Psoas muscle (tissue), 7 donors: ENCODE measurements at regions not wholly inside any gene's neighbourhood (a gene's known extent, or its start where the extent isn't known, plus 50 kb on each side); places are given as distances from the start of the nearest gene placed in this dataset.
"Not testable (repeated sequence)": the region's sequence is repeated elsewhere in the genome, so short reads cannot be mapped to it uniquely, and the experiment has no call there.

Experiments
- ATAC-seq, 4 donors: fragments of 200-7000 bp; cut with Tn5 transposase; one replicate each; pipeline ENCODE4 v1.9.1; 2020; ENCODE audit warnings: moderate library complexity in 3 of 4, mild to moderate bottlenecking in 2 of 4
- DNase-seq, 2 donors: peaks; one replicate each; pipeline ENCODE4 v3.0.0-alpha.2; 2020
- H3K27ac ChIP-seq: fragments of 200-600 bp; one replicate; pipeline ENCODE4 v1.8.0; 2022
- H3K27me3 ChIP-seq, 3 donors: fragments of 200-600 bp in 1 of 3; one replicate each; pipeline versions ENCODE4 v1.6.1 to v1.8.0; 2013 to 2022; ENCODE audit warnings: low read length in 2 of 3, mild to moderate bottlenecking in 2 of 3, moderate library complexity in 1 of 3; ENCODE audit not compliant: insufficient read depth in 3 of 3
- H3K36me3 ChIP-seq, 2 donors: fragments of 200-600 bp in 1 of 2; one replicate each; pipeline versions ENCODE4 v1.6.1 to v1.8.0; 2013 to 2022; ENCODE audit warnings: low read depth in 1 of 2, mild to moderate bottlenecking in 1 of 2, moderate library complexity in 1 of 2; ENCODE audit not compliant: insufficient read depth in 1 of 2
- H3K4me1 ChIP-seq: fragments of 200-600 bp; one replicate; pipeline ENCODE4 v1.8.0; 2022
- H3K4me3 ChIP-seq: fragments of 200-600 bp; one replicate; pipeline ENCODE4 v1.8.0; 2022; ENCODE audit warnings: mild to moderate bottlenecking
- H3K9me3 ChIP-seq: fragments of 200-600 bp; one replicate; pipeline ENCODE4 v1.8.0; 2022
- CTCF ChIP-seq: fragments of 200-600 bp; IDR thresholded peaks from one replicate; pipeline ENCODE4 v1.8.0; 2022; ENCODE audit warnings: antibody characterized with exemption
- WGBS, 3 donors: extraction: QIAGEN DNeasy Blood & Tissue Kit; methylation state at CpG; one replicate each; pipeline versions ENCODE4 v1.1.6 to v1.1.7; 2013; 5-methylcytosine and 5-hydroxymethylcytosine counted together
- intact Hi-C, 2 donors: fragments of 100-400 bp; cut with DNase I; formaldehyde crosslinking; loops; one replicate each; pipeline versions ENCODE4 v1.11.0 to v1.14.2; 2022
- donor health status: healthy with polysubstance abuse.
- donor health status: DM: no; HTN: no; CAD: no; lungs with moderate emphysema.
- donor health status: Bipolar disorder and iron deficiency.
- donor health status: healthy.
- donor health status: DM: yes; HTN: yes; CAD: no.
- donor health status: DM: no; HTN: no; CAD: no.
- donor health status: DM: yes; HTN: yes; CAD: no.

- H3K4me3 ChIP-seq = no peak overlapping the region
- no peaks in the 10 kb centered on the region for H3K4me1 ChIP-seq
- no peaks in the 10 kb centered on the region for H3K27me3 ChIP-seq
- no peak overlapping the region for H3K27ac ChIP-seq
- no peaks in the 10 kb centered on the region for H3K9me3 ChIP-seq
- no peak for ATAC-seq
- intact Hi-C loops = loop anchor here in 1 of 2 donors (5.0 kb wide), 1 partner anchor 253 kb away; no protein-coding TSS in a partner anchor
- WGBS, 3 donors = 72 to 80% (median 75%) methylated on average over 24 to 25 of the region's 25 CpGs
- DNase-seq = no peak
- no peak for TF ChIP-seq CTCF
- H3K36me3 ChIP-seq = no peaks in the 10 kb centered on the region
These were observed 83.9 kb upstream of the MS4A8 start for GRCh38 chr11:60615497-60615896.

- H3K4me1 ChIP-seq, H3K27ac ChIP-seq, H3K27me3 ChIP-seq, H3K9me3 ChIP-seq, H3K36me3 ChIP-seq, DNase-seq, intact Hi-C loops, ATAC-seq, H3K4me3 ChIP-seq: not testable (repeated sequence)
- WGBS, 3 donors = 89 to 95% (median 93%) methylated on average over 13 to 26 of the region's 30 CpGs
These were observed 77.5 kb upstream of the MS4A8 start for GRCh38 chr11:60621940-60622339.

- H3K27me3 ChIP-seq, H3K36me3 ChIP-seq, H3K4me1 ChIP-seq, ATAC-seq, intact Hi-C loops, DNase-seq, H3K4me3 ChIP-seq, H3K9me3 ChIP-seq, H3K27ac ChIP-seq: not testable (repeated sequence)
- WGBS, 3 donors = 80 to 94% (median 89%) methylated on average over 5 to 19 of the region's 27 CpGs
These were observed 76.6 kb upstream of the MS4A8 start for GRCh38 chr11:60622776-60623175.

- Histone ChIP-seq H3K9me3 (no peaks in the 10 kb centered on the region), H3K4me3 (no peak overlapping the region), H3K4me1 (no peaks in the 10 kb centered on the region), H3K36me3 (no peaks in the 10 kb centered on the region), H3K27ac (no peak overlapping the region), H3K27me3 (no peaks in the 10 kb centered on the region)
- intact Hi-C loops = no loop called here
- TF ChIP-seq CTCF = no peak
- WGBS, 3 donors = 24 to 36% (median 26%) methylated on average over 2 of the region's 2 CpGs
- ATAC-seq (no peak), DNase-seq (no peak)
These were observed 74.2 kb upstream of the MS4A8 start for GRCh38 chr11:60625262-60625661.

GRCh38 chr11:60629399-60629798 lies 70.0 kb upstream of the MS4A8 start:
- H3K4me1 ChIP-seq = no peaks in the 10 kb centered on the region
- H3K36me3 ChIP-seq = no peaks in the 10 kb centered on the region
- no peaks in the 10 kb centered on the region for H3K27me3 ChIP-seq
- ATAC-seq (no peak), DNase-seq (no peak)
- TF ChIP-seq CTCF = no peak
- no peak overlapping the region for H3K27ac ChIP-seq
- no peaks in the 10 kb centered on the region for H3K9me3 ChIP-seq
- H3K4me3 ChIP-seq = no peak overlapping the region
- intact Hi-C loops = no loop called here

- intact Hi-C loops = no loop called here
- 74 to 91% (median 89%) methylated on average over 1 of the region's 1 CpG for WGBS, 3 donors
- Histone ChIP-seq H3K27me3 (no peaks in the 10 kb centered on the region), H3K4me1 (no peaks in the 10 kb centered on the region), H3K27ac (no peak overlapping the region), H3K4me3 (no peak overlapping the region), H3K9me3 (peaks cover 8% of the 10 kb centered on the region), H3K36me3 (no peaks in the 10 kb centered on the region)
- ATAC-seq (no peak), DNase-seq (no peak)
- TF ChIP-seq CTCF = no peak
These were observed 67.5 kb upstream of the MS4A8 start for GRCh38 chr11:60631944-60632343.
